ENCODE measurements at regions not wholly inside any gene's neighbourhood (a gene's known extent, or its start where the extent isn't known, plus 50 kb on each side); places are given as distances from the start of the nearest gene placed in this dataset.

DNA sequence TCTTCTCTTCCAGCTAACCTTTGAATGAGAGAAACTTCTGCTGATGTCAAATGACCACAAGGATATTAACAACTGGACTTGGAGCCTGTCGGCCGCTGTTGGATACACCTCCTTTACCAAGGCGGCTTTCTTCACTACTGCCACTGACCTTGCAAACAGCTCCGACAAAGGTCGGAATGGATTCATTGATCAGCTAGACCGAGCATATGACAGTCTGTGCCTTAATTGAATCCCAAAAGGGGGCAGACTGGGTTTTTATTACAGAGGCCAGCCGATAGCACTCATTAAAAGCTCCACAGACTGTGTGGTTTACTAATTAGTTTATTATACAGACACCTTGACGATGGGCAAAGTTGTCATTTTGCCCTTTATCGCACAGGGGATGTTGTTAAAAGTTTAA is 394.5 kb downstream of the RERGL start:
- TF ChIP-seq, protein P1, sequence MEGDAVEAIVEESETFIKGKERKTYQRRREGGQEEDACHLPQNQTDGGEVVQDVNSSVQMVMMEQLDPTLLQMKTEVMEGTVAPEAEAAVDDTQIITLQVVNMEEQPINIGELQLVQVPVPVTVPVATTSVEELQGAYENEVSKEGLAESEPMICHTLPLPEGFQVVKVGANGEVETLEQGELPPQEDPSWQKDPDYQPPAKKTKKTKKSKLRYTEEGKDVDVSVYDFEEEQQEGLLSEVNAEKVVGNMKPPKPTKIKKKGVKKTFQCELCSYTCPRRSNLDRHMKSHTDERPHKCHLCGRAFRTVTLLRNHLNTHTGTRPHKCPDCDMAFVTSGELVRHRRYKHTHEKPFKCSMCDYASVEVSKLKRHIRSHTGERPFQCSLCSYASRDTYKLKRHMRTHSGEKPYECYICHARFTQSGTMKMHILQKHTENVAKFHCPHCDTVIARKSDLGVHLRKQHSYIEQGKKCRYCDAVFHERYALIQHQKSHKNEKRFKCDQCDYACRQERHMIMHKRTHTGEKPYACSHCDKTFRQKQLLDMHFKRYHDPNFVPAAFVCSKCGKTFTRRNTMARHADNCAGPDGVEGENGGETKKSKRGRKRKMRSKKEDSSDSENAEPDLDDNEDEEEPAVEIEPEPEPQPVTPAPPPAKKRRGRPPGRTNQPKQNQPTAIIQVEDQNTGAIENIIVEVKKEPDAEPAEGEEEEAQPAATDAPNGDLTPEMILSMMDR (IDR thresholded peaks at IDR 0.05; ENCODE audit: low read depth, low read length), result no peak
- TF ChIP-seq, protein P2, sequence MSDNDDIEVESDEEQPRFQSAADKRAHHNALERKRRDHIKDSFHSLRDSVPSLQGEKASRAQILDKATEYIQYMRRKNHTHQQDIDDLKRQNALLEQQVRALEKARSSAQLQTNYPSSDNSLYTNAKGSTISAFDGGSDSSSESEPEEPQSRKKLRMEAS (IDR thresholded peaks at IDR 0.05; ENCODE audit: low read depth, low read length), result no peak
- TF ChIP-seq POLR2A (IDR thresholded peaks at IDR 0.05; ENCODE audit: extremely low read depth, insufficient read length), result no peak
- no peak for TF ChIP-seq MYC (IDR thresholded peaks at IDR 0.05; ENCODE audit: low read depth, low read length)

Measured in NB4 (cell line).